Activated naive CD4-positive, alpha-beta T cell treated with anti-CD3 and anti-CD28 coated beads for 36 hours (primary cell): ENCODE measurements at regions not wholly inside any gene's neighbourhood (a gene's known extent, or its start where the extent isn't known, plus 50 kb on each side); places are given as distances from the start of the nearest gene placed in this dataset.

Experiments
- CTCF ChIA-PET: fragments of 350-600 bp; sonication (Branson Sonifier 250); formaldehyde crosslinking; loops from one replicate; lab custom pipeline; 2021; ENCODE audit warnings: antibody characterized with exemption; lab: Charles Lee
- DNase-seq: peaks from one replicate; pipeline ENCODE4 v3.0.0-alpha.2; 2020
- H3K27ac Mint-ChIP-seq: one replicate; pipeline ENCODE4 v1.8.0; 2021; ENCODE audit warnings: mild to moderate bottlenecking, mixed read lengths
- H3K27me3 Mint-ChIP-seq: one replicate; pipeline ENCODE4 v1.8.0; 2021; ENCODE audit warnings: low read depth, mixed read lengths
- H3K36me3 Mint-ChIP-seq: one replicate; pipeline ENCODE4 v1.8.0; 2021; ENCODE audit warnings: low read depth, mixed read lengths
- H3K4me1 Mint-ChIP-seq: one replicate; pipeline ENCODE4 v1.8.0; 2021; ENCODE audit warnings: low read depth, mixed read lengths
- H3K4me3 Mint-ChIP-seq: one replicate; pipeline ENCODE4 v1.8.0; 2021; ENCODE audit warnings: mild to moderate bottlenecking, moderate library complexity, mixed read lengths
- H3K9me3 Mint-ChIP-seq: one replicate; pipeline ENCODE4 v1.8.0; 2021; ENCODE audit warnings: mixed read lengths
- intact Hi-C: fragments of 100-400 bp; cut with micrococcal nuclease; formaldehyde crosslinking; loops from one replicate; pipeline ENCODE4 v1.15.1; 2023

GRCh38 chr4:54473077-54473545 lies 184.6 kb upstream of the KIT start:
- intact Hi-C loops, result no loop called here
- peaks cover 5% of the 10 kb centered on the region for H3K27me3 Mint-ChIP-seq
- peaks cover 6% of the 10 kb centered on the region for H3K9me3 Mint-ChIP-seq
- DNase-seq, result no peak
- no peaks in the 10 kb centered on the region for H3K36me3 Mint-ChIP-seq
- H3K4me1 Mint-ChIP-seq, result no peaks in the 10 kb centered on the region
- H3K27ac Mint-ChIP-seq, result no peak overlapping the region
- no peak overlapping the region for H3K4me3 Mint-ChIP-seq
- CTCF ChIA-PET, result interaction anchor here (0.6 kb wide), 1 partner anchor 512 kb away, joined by 3 read pairs; no protein-coding TSS in a partner anchor

GRCh38 chr4:54473798-54474197 lies 184.0 kb upstream of the KIT start:
- peaks cover 5% of the 10 kb centered on the region for H3K9me3 Mint-ChIP-seq
- intact Hi-C loops, result no loop called here
- H3K4me1 Mint-ChIP-seq, result no peaks in the 10 kb centered on the region
- no peak overlapping the region for H3K27ac Mint-ChIP-seq
- no peak overlapping the region for H3K4me3 Mint-ChIP-seq
- CTCF ChIA-PET, result no interaction called here
- no peak for DNase-seq
- H3K36me3 Mint-ChIP-seq, result no peaks in the 10 kb centered on the region
- peaks cover 5% of the 10 kb centered on the region for H3K27me3 Mint-ChIP-seq

GRCh38 chr4:54475546-54475945 lies 182.2 kb upstream of the KIT start:
- H3K27ac Mint-ChIP-seq, result no peak overlapping the region
- H3K4me1 Mint-ChIP-seq, result no peaks in the 10 kb centered on the region
- no peaks in the 10 kb centered on the region for H3K36me3 Mint-ChIP-seq
- intact Hi-C loops, result no loop called here
- no peak overlapping the region for H3K4me3 Mint-ChIP-seq
- CTCF ChIA-PET, result no interaction called here
- peaks cover 5% of the 10 kb centered on the region for H3K27me3 Mint-ChIP-seq
- DNase-seq, result no peak
- H3K9me3 Mint-ChIP-seq, result peaks cover 10% of the 10 kb centered on the region

- no peaks in the 10 kb centered on the region for H3K36me3 Mint-ChIP-seq
- no peak overlapping the region for H3K27ac Mint-ChIP-seq
- no peak for DNase-seq
- intact Hi-C loops, result no loop called here
- H3K27me3 Mint-ChIP-seq, result peaks cover 8% of the 10 kb centered on the region
- CTCF ChIA-PET, result no interaction called here
- no peak overlapping the region for H3K4me3 Mint-ChIP-seq
- H3K9me3 Mint-ChIP-seq, result peaks cover 10% of the 10 kb centered on the region
- H3K4me1 Mint-ChIP-seq, result no peaks in the 10 kb centered on the region
Observed at GRCh38 chr4:54482529-54483200, 175.1 kb upstream of the KIT start.

- peaks cover 4% of the 10 kb centered on the region for H3K9me3 Mint-ChIP-seq
- no peak for DNase-seq
- H3K4me1 Mint-ChIP-seq, result no peaks in the 10 kb centered on the region
- peaks cover 8% of the 10 kb centered on the region for H3K27me3 Mint-ChIP-seq
- no peaks in the 10 kb centered on the region for H3K36me3 Mint-ChIP-seq
- no peak overlapping the region for H3K27ac Mint-ChIP-seq
- intact Hi-C loops, result no loop called here
- H3K4me3 Mint-ChIP-seq, result no peak overlapping the region
- CTCF ChIA-PET, result no interaction called here
Observed at GRCh38 chr4:54484383-54484782, 173.4 kb upstream of the KIT start.

GRCh38 chr4:54487491-54487890 lies 170.3 kb upstream of the KIT start:
- no peak for DNase-seq
- intact Hi-C loops, result no loop called here
- H3K4me3 Mint-ChIP-seq, result no peak overlapping the region
- peaks cover 8% of the 10 kb centered on the region for H3K27me3 Mint-ChIP-seq
- H3K9me3 Mint-ChIP-seq, result no peaks in the 10 kb centered on the region
- no peaks in the 10 kb centered on the region for H3K36me3 Mint-ChIP-seq
- CTCF ChIA-PET, result no interaction called here
- H3K4me1 Mint-ChIP-seq, result no peaks in the 10 kb centered on the region
- H3K27ac Mint-ChIP-seq, result no peak overlapping the region

GRCh38 chr4:54493862-54494261 lies 163.9 kb upstream of the KIT start:
- Mint-ChIP-seq H3K9me3 (no peaks in the 10 kb centered on the region), H3K27me3 (peaks cover 16% of the 10 kb centered on the region), H3K4me1 (no peaks in the 10 kb centered on the region), H3K36me3 (no peaks in the 10 kb centered on the region), H3K4me3 (no peak overlapping the region), H3K27ac (no peak overlapping the region)
- DNase-seq, result no peak
- intact Hi-C loops, result no loop called here
- CTCF ChIA-PET, result no interaction called here

GRCh38 chr4:54495091-54495490 lies 162.7 kb upstream of the KIT start:
- CTCF ChIA-PET, result no interaction called here
- no peak for DNase-seq
- H3K4me1 Mint-ChIP-seq, result no peaks in the 10 kb centered on the region
- no peaks in the 10 kb centered on the region for H3K9me3 Mint-ChIP-seq
- no peak overlapping the region for H3K4me3 Mint-ChIP-seq
- peaks cover 20% of the 10 kb centered on the region for H3K27me3 Mint-ChIP-seq
- H3K27ac Mint-ChIP-seq, result no peak overlapping the region
- intact Hi-C loops, result no loop called here
- H3K36me3 Mint-ChIP-seq, result no peaks in the 10 kb centered on the region

- no peak overlapping the region for H3K27ac Mint-ChIP-seq
Observed at GRCh38 chr4:54495641-54496040, 162.1 kb upstream of the KIT start.

GRCh38 chr4:54496412-54496811 lies 161.3 kb upstream of the KIT start:
- peaks cover 25% of the 10 kb centered on the region for H3K27me3 Mint-ChIP-seq
- no peak overlapping the region for H3K4me3 Mint-ChIP-seq
- H3K27ac Mint-ChIP-seq, result no peak overlapping the region
- H3K36me3 Mint-ChIP-seq, result no peaks in the 10 kb centered on the region
- no peak for DNase-seq
- no peaks in the 10 kb centered on the region for H3K9me3 Mint-ChIP-seq
- intact Hi-C loops, result no loop called here
- CTCF ChIA-PET, result no interaction called here
- no peaks in the 10 kb centered on the region for H3K4me1 Mint-ChIP-seq

More at GRCh38 chr4:54495641-54496040, 162.1 kb upstream of the KIT start:
- Mint-ChIP-seq H3K4me1 (no peaks in the 10 kb centered on the region), H3K9me3 (no peaks in the 10 kb centered on the region), H3K27me3 (peaks cover 22% of the 10 kb centered on the region), H3K4me3 (no peak overlapping the region), H3K36me3 (no peaks in the 10 kb centered on the region)
- DNase-seq, result no peak
- intact Hi-C loops, result no loop called here
- CTCF ChIA-PET, result no interaction called here

GRCh38 chr4:54497947-54498346 lies 159.8 kb upstream of the KIT start:
- no peak overlapping the region for H3K4me3 Mint-ChIP-seq
- no peaks in the 10 kb centered on the region for H3K9me3 Mint-ChIP-seq
- CTCF ChIA-PET, result no interaction called here

GRCh38 chr4:54498661-54499111 lies 159.1 kb upstream of the KIT start:
- Mint-ChIP-seq H3K27me3 (peaks cover 25% of the 10 kb centered on the region), H3K9me3 (no peaks in the 10 kb centered on the region), H3K4me1 (no peaks in the 10 kb centered on the region), H3K36me3 (no peaks in the 10 kb centered on the region), H3K27ac (no peak overlapping the region), H3K4me3 (no peak overlapping the region)
- DNase-seq, result no peak
- CTCF ChIA-PET, result no interaction called here
- intact Hi-C loops, result no loop called here

More at GRCh38 chr4:54497947-54498346, 159.8 kb upstream of the KIT start:
- intact Hi-C loops, result no loop called here
- H3K27me3 Mint-ChIP-seq, result peaks cover 25% of the 10 kb centered on the region
- H3K27ac Mint-ChIP-seq, result no peak overlapping the region
- no peaks in the 10 kb centered on the region for H3K36me3 Mint-ChIP-seq
- H3K4me1 Mint-ChIP-seq, result no peaks in the 10 kb centered on the region
- no peak for DNase-seq

- Mint-ChIP-seq H3K36me3 (no peaks in the 10 kb centered on the region), H3K4me1 (no peaks in the 10 kb centered on the region), H3K27ac (no peak overlapping the region), H3K4me3 (no peak overlapping the region), H3K27me3 (peaks cover 23% of the 10 kb centered on the region), H3K9me3 (no peaks in the 10 kb centered on the region)
- no peak for DNase-seq
- CTCF ChIA-PET, result interaction anchor here (0.6 kb wide), 1 partner anchor 1164 kb away, joined by 3 read pairs; no protein-coding TSS in a partner anchor
- intact Hi-C loops, result no loop called here
Observed at GRCh38 chr4:54499308-54500074, 158.3 kb upstream of the KIT start.
